H9 (cell line): ENCODE measurements at regions not wholly inside any gene's neighbourhood (a gene's known extent, or its start where the extent isn't known, plus 50 kb on each side); places are given as distances from the start of the nearest gene placed in this dataset.

Source experiments
- DNase-seq: peaks from one replicate; pipeline ENCODE4 v3.0.0-alpha.2; 2017
- H2AFZ ChIP-seq: one replicate; pipeline ENCODE4 v1.6.1; 2013; ENCODE audit warnings: mild to moderate bottlenecking, low read length, control low read depth, moderate library complexity
- H2AK5ac ChIP-seq: 2 replicates; pipeline ENCODE4 v1.6.1; 2013; ENCODE audit warnings: low read length, control low read depth, mixed read lengths; ENCODE audit not compliant: insufficient read length
- H2BK120ac ChIP-seq: one replicate; pipeline ENCODE4 v1.6.1; 2013; ENCODE audit warnings: low read depth, mild to moderate bottlenecking, low read length, control low read depth, inconsistent platforms; ENCODE audit not compliant: poor library complexity, severe bottlenecking
- H2BK12ac ChIP-seq: 2 replicates; pipeline ENCODE4 v1.6.1; 2013; ENCODE audit warnings: low read length, control low read depth, mixed read lengths, low read depth; ENCODE audit not compliant: insufficient read length
- H2BK15ac ChIP-seq: 2 replicates; pipeline ENCODE4 v1.6.1; 2013; ENCODE audit warnings: low read depth, low read length, control low read depth
- H2BK20ac ChIP-seq: one replicate; pipeline ENCODE4 v1.6.1; 2013; ENCODE audit warnings: low read depth, mild to moderate bottlenecking, low read length, control low read depth, inconsistent platforms; ENCODE audit not compliant: poor library complexity, severe bottlenecking
- H2BK5ac ChIP-seq: 2 replicates; pipeline ENCODE4 v1.6.1; 2013; ENCODE audit warnings: low read length, control low read depth, mixed read lengths; ENCODE audit not compliant: insufficient read length
- H3K14ac ChIP-seq: 2 replicates; pipeline ENCODE4 v1.6.1; 2013; ENCODE audit warnings: low read length, control low read depth; ENCODE audit not compliant: insufficient read depth
- H3K18ac ChIP-seq: 2 replicates; pipeline ENCODE4 v1.6.1; 2013; ENCODE audit warnings: low read depth, mild to moderate bottlenecking, mixed read lengths, low read length, control low read depth; ENCODE audit not compliant: insufficient read length
- H3K23ac ChIP-seq: 2 replicates; pipeline ENCODE4 v1.6.1; 2013; ENCODE audit warnings: low read length, control low read depth, mixed read lengths, low read depth; ENCODE audit not compliant: insufficient read length
- H3K23me2 ChIP-seq: 2 replicates; pipeline ENCODE4 v1.6.1; 2013; ENCODE audit warnings: low read depth, mild to moderate bottlenecking, mixed read lengths, low read length, control low read depth; ENCODE audit not compliant: insufficient read length, poor library complexity, severe bottlenecking
- H3K27ac ChIP-seq: 2 replicates; pipeline ENCODE4 v1.5.1; 2013; ENCODE audit warnings: low read length, control low read depth, mixed read lengths, low read depth; ENCODE audit not compliant: insufficient read length
- H3K27me3 ChIP-seq: 2 replicates; pipeline ENCODE4 v1.6.1; 2013; ENCODE audit warnings: low read length, control low read depth, inconsistent platforms; ENCODE audit not compliant: insufficient read depth
- H3K4ac ChIP-seq: 2 replicates; pipeline ENCODE4 v1.6.1; 2013; ENCODE audit warnings: low read depth, mild to moderate bottlenecking, control low read depth, inconsistent platforms, low read length, moderate library complexity
- H3K4me1 ChIP-seq: 2 replicates; pipeline ENCODE4 v1.6.1; 2013; ENCODE audit warnings: low read length, control low read depth, inconsistent platforms; ENCODE audit not compliant: insufficient read depth
- H3K4me2 ChIP-seq: 2 replicates; pipeline ENCODE4 v1.6.1; 2013; ENCODE audit warnings: low read length, control low read depth, mixed read lengths; ENCODE audit not compliant: insufficient read length, insufficient read depth
- H3K56ac ChIP-seq: 2 replicates; pipeline ENCODE4 v1.6.1; 2013; ENCODE audit warnings: low read depth, mild to moderate bottlenecking, mixed read lengths, low read length, control low read depth; ENCODE audit not compliant: insufficient read length
- H3K79me1 ChIP-seq: 2 replicates; pipeline ENCODE4 v1.6.1; 2013; ENCODE audit warnings: low read depth, mild to moderate bottlenecking, moderate library complexity, low read length, control low read depth, inconsistent platforms; ENCODE audit not compliant: insufficient read depth, poor library complexity, severe bottlenecking
- H3K79me2 ChIP-seq: 2 replicates; pipeline ENCODE4 v1.6.1; 2013; ENCODE audit warnings: low read length, control low read depth, inconsistent platforms; ENCODE audit not compliant: insufficient read depth
- H3K9ac ChIP-seq: 2 replicates; pipeline ENCODE4 v1.6.1; 2013; ENCODE audit warnings: low read length, control low read depth, mixed read lengths; ENCODE audit not compliant: insufficient read length; ENCODE audit errors: extremely low read depth
- H3K9me3 ChIP-seq: one replicate; pipeline ENCODE4 v1.6.1; 2013; ENCODE audit warnings: low read depth, low read length, inconsistent platforms; ENCODE audit not compliant: control insufficient read depth
- H3T11ph ChIP-seq: one replicate; pipeline ENCODE4 v1.6.1; 2013; ENCODE audit warnings: mild to moderate bottlenecking, low read length, control low read depth, inconsistent platforms
- H4K20me1 ChIP-seq: one replicate; pipeline ENCODE4 v1.6.1; 2013; ENCODE audit not compliant: control insufficient read depth, insufficient read length, insufficient read depth
- H4K5ac ChIP-seq: 2 replicates; pipeline ENCODE4 v1.6.1; 2013; ENCODE audit warnings: low read depth, mild to moderate bottlenecking, mixed read lengths, low read length, control low read depth; ENCODE audit not compliant: insufficient read length
- H4K8ac ChIP-seq: replicated peaks from 2 replicates; pipeline ENCODE4 v1.6.1; 2013; ENCODE audit warnings: low read length, control low read depth, mixed read lengths, low read depth; ENCODE audit not compliant: insufficient read length
- H4K91ac ChIP-seq: 2 replicates; pipeline ENCODE4 v1.6.1; 2013; ENCODE audit warnings: low read depth, mild to moderate bottlenecking, moderate library complexity, mixed read lengths, low read length, control low read depth; ENCODE audit not compliant: insufficient read length
- H3K27ac Mint-ChIP-seq, 3 experiments: 2 replicates in 2 of 3; 3 replicates in 1 of 3; pipeline ENCODE4 v1.8.0; 2020 to 2021; ENCODE audit warnings: mixed read lengths in 3 of 3, mild to moderate bottlenecking in 1 of 3, moderate library complexity in 1 of 3
- H3K27me3 Mint-ChIP-seq: 2 replicates; pipeline ENCODE4 v1.8.0; 2021; ENCODE audit warnings: low read depth, mild to moderate bottlenecking, moderate library complexity, mixed read lengths
- H3K36me3 Mint-ChIP-seq, 3 experiments: 2 replicates in 2 of 3; 3 replicates in 1 of 3; pipeline ENCODE4 v1.8.0; 2020 to 2021; ENCODE audit warnings: low read depth in 3 of 3, mixed read lengths in 3 of 3; ENCODE audit not compliant: insufficient read depth in 1 of 3
- H3K4me1 Mint-ChIP-seq, 2 experiments: 2 replicates each; pipeline ENCODE4 v1.8.0; 2020; ENCODE audit warnings: mixed read lengths in 2 of 2
- H3K4me3 Mint-ChIP-seq, 2 experiments: 2 replicates in 1 of 2; 3 replicates in 1 of 2; pipeline ENCODE4 v1.8.0; 2020 to 2021; ENCODE audit warnings: mild to moderate bottlenecking in 2 of 2, mixed read lengths in 2 of 2, moderate library complexity in 1 of 2
- H3K9me3 Mint-ChIP-seq, 2 experiments: 2 replicates in 1 of 2; 3 replicates in 1 of 2; pipeline ENCODE4 v1.8.0; 2020; ENCODE audit warnings: mild to moderate bottlenecking in 2 of 2, mixed read lengths in 2 of 2, moderate library complexity in 1 of 2
- CTCF ChIP-seq: fragments of 200-600 bp; sonication (generic); conservative IDR thresholded peaks from 3 replicates; pipeline ENCODE4 v1.8.0; 2021; ENCODE audit warnings: antibody characterized with exemption, mild to moderate bottlenecking
- WGBS: extraction: QIAGEN DNeasy Blood & Tissue Kit; methylation state at CpG from one replicate; pipeline ENCODE4 v1.1.7; 2013; ENCODE audit warnings: missing lambda C conversion rate, low lambda C conversion rate, mixed read lengths; ENCODE audit not compliant: insufficient read length; ENCODE audit errors: extremely low coverage; 5-methylcytosine and 5-hydroxymethylcytosine counted together

DNA sequence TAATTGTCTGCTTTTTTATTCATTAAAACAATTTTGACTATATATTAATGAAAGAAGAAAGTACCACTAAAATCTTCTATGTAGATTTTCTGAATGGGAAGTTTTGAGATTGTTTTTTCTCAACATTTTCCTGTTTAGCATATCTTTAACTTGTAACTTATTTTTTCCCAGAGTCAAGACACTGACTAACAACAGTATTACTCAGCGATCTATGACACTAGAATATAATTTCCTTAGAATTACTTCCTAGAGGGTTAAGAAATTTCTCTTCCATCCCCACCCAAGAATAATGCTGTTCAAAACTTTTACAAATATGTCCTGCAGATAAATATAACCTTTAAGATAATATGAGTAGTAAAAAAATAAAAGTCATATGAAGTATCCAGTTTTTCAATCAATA lies 218.2 kb upstream of the NR5A2 start:
- Histone ChIP-seq H3K27me3 (no peaks in the 10 kb centered on the region), H4K20me1 (no peaks in the 10 kb centered on the region), H3K79me1 (no peaks in the 10 kb centered on the region), H4K5ac (no peak overlapping the region), H4K8ac (no peak overlapping the region), H2BK5ac (no peak overlapping the region), H3T11ph (no peak overlapping the region), H4K91ac (no peak overlapping the region), H3K23me2 (no peaks in the 10 kb centered on the region), H3K14ac (no peak overlapping the region), H3K9me3 (no peaks in the 10 kb centered on the region), H3K56ac (no peak overlapping the region), H3K79me2 (no peaks in the 10 kb centered on the region), H3K4ac (no peak overlapping the region), H2AK5ac (no peak overlapping the region), H2BK120ac (no peak overlapping the region), H3K4me2 (no peak overlapping the region), H3K4me1 (no peaks in the 10 kb centered on the region), H3K27ac (no peak overlapping the region), H2BK20ac (no peak overlapping the region), H3K18ac (no peak overlapping the region), H2BK12ac (no peak overlapping the region), H2AFZ (no peak overlapping the region), H3K9ac (no peak overlapping the region), H2BK15ac (no peak overlapping the region), H3K23ac (no peak overlapping the region)
- Mint-ChIP-seq H3K27me3 (no peaks in the 10 kb centered on the region), H3K4me1 (peaks cover 6% of the 10 kb centered on the region in 2 experiments), H3K27ac (no peak overlapping the region), H3K9me3 (no peaks in the 10 kb centered on the region; a peak in 1 of 5 replicates), H3K4me3 (no peak overlapping the region), H3K36me3 (no peaks in the 10 kb centered on the region)
- no peak for DNase-seq
- TF ChIP-seq CTCF, result no peak
- WGBS, result no CpG with 5 or more reads among the region's 1 CpG
